COLO668 (cell line): ENCODE measurements at regions not wholly inside any gene's neighbourhood (a gene's known extent, or its start where the extent isn't known, plus 50 kb on each side); places are given as distances from the start of the nearest gene placed in this dataset.
A peak's percentile ranks its signal among the peaks of the same experiment; 100 is the strongest.
"Not testable (repeated sequence)": the region's sequence is repeated elsewhere in the genome, so short reads cannot be mapped to it uniquely, and the experiment has no call there.

Experiments used
- DNase-seq: peaks from one replicate; lab custom pipeline; 2025; ENCODE audit not compliant: unreplicated experiment; lab: John Stamatoyannopoulos, UW

DNA sequence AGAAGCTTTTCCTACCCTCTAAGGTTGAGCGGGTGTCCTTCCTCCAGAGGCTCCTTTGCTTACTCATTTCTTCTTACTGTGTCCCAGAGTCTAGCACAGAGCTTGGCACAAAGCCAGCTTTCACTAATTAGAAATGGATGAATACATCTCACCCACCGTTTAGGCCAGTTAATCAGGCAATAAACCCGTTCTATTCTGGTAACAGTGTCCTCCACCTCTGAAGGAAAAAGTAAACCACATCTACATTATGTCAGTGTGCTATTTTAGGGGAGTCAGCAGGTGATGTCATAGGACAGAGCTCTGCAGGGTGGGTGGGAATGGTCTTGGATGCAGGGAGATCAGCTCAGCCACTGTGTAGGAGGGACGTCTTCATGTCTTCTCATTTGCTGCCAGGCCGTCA is 109.2 kb downstream of the OSTF1 start:
- DNase-seq: no peak

DNA sequence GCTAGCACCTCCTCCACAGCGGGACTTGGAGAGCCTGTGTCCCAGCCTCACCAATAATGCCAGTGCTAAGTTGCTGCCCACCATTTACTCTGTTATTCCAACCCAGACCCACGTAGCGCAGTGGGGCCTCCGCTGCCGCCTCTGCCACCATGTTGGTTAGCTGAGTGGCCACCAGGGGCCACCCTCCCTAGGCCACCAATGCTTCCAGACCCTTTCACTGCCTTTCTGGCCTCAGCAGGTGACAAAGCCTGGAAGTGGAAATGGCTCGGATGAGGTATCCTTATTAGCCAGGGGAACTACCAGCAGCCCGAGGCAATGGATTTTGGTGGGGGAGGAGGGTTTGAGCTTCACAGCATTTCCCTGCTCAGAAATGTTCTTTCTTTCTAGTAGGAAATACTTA is 110.1 kb downstream of the OSTF1 start:
- DNase-seq: no peak

DNA sequence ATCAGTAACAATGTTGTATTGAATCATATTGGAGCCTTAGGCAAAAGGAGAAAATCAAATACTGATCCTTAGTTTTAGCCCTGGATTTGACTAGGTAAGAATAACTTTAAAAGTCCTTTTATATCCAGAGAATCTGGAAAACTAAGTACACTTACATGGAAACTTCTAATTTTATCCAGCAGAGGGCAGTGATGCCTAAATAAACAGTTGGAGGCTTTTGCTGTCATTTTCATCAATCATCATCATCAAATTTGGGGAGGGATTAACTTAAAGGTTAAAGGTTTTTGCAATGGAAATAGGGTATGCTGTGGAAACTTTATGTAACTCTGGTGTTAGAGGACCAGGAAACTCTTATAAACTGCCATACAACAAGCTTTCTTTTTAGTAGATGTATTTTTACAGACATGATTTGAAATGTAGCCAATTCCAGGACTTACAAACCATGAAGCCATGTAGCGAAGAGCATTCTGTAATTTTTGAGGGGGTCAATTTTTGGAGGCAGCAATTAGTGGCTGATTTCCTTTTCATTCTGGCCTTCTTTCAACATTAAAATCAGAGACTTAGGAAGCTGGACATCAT is 112.7 kb downstream of the OSTF1 start:
- no peak for DNase-seq

DNA sequence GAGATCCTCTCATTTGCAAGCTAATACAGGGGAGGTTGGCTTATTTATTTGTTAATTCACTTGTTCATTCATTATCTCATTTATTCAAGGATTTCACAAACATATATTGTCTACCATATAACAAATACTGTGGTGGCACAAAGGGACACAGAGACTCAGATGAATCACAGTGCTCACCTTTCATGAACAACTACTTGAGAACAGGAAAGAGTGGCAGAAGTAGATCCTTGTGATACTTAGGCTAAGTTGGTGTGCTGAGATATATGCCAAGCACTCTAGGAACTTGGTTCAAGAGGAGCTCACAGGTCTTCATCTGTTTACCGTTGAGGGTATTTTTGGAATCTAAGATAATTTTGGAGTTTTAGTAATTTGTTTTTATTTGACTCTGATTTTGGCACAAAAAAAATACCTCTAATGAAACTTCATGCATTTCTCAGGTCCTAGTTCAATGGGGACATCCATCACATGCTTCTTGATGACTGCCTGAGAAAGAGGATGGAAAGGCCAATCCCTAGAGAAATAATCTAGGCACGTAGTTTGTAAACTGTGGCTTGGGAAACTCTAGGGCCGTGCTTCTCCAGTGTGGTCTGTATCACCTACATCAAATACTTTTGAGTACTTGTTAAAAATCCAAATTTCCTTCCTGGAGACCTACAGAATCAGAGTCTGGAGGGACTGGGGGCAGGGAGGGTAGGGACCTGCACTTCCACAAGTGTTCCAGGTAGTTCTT is 113.3 kb downstream of the OSTF1 start:
- DNase-seq: no peak

DNA sequence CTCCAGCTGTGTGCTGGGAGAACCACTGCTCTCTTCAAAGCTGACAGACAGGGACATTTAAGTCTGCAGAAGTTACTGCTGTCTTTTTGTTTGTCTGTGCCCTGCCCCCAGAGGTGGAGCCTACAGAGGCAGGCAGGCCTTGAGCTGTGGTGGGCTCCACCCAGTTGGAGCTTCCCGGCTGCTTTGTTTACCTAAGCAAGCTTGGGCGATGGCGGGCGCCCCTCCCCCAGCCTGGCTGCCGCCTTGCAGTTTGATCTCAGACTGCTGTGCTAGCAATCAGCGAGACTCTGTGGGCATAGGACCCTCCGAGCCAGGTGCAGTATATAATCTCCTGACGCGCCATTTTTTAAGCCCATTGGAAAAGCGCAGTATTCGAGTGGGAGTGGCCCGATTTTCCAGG is 119.7 kb downstream of the OSTF1 start:
- not testable (repeated sequence) for DNase-seq

DNA sequence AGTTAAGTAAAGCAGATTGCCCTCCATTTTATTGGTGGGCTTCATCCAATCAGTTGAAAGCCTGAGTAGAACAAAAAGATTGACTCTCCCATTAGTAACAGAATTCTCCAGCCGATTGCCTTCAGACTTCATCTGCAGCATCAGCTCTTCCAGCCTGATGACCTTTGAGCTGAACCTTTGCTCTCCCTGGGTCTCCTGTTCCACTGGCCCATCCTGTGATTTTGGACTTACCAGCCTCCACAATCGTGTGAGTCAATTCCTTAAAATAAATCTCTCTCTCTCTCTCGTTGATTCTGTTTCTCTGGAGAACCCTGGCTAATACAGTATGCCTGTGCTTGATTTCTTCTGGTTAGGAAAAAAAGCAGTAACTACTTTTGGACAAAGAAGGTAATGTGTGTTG is 121.9 kb downstream of the OSTF1 start:
- no peak for DNase-seq

DNA sequence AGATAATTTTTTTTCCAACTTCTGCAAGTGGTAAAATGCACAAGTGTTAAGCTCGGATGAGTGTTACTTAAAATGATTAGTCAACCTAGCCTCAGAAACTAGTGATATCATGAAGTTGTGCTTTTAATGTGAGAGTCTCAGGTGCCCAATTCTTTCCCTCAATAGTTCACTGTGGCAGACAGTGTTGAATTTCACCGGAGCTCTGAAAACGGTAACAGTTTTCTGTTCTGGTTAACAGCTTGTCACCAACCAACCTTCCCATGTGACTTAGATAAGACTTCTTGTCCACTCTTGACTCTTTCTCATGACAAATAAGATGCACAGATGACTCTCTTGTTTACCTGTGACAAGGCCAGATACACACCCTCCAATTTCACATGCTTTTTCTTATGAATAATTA is 125.5 kb downstream of the OSTF1 start:
- no peak for DNase-seq

DNA sequence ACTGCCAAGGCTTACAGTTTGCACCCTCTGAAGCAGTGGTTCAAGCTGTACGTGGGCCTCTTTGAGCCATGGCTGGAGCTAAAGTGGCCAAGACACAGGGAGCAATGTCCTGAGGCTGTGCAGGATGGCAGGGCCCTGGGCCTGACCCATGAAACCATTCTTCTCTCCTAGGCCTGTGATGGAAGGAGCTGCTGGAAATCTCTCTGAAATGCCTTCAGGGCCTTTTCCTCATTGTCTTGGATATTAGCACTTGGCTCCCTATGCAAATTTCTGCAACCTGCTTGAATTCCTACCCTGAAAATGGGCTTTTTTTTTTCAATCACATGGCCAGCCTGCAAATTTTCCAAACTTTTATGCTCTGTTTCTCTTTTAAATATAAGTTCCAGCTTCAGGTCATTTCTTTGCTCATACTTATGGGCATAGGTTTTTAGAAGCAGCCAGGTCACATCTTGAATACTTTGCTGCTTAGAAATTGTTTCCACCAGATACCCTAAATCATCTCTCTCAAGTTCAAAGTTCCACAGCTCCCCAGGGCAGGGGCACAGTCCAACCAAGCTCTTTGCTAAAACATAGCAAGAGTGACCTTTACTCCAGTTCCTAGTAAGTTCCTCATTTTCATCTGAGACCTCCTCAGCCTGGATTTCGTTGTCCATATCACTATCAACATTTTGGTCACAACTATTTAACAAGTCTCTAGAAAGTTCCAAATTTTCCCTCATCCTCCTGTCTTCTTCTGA is 138.3 kb downstream of the OSTF1 start:
- no peak for DNase-seq

DNA sequence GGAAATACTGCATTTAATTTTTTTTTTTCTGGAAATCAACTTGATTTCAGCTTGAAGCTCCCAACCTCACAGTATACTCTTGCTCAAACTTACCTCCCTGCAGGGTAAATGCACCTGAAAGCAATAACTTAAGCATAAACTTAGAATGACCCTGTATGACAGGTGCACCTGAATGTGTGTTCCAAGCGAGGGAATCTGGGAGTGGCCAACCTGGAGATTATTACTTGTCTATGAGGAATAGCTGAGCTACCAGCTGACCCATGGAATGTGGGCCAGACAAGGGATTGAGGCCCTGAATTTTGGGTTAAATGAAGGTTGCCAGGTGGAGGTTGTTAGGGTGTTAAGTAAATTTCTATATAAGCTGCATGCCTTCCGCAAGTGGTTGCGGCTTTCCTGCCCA is 140.6 kb downstream of the OSTF1 start:
- DNase-seq: no peak

DNA sequence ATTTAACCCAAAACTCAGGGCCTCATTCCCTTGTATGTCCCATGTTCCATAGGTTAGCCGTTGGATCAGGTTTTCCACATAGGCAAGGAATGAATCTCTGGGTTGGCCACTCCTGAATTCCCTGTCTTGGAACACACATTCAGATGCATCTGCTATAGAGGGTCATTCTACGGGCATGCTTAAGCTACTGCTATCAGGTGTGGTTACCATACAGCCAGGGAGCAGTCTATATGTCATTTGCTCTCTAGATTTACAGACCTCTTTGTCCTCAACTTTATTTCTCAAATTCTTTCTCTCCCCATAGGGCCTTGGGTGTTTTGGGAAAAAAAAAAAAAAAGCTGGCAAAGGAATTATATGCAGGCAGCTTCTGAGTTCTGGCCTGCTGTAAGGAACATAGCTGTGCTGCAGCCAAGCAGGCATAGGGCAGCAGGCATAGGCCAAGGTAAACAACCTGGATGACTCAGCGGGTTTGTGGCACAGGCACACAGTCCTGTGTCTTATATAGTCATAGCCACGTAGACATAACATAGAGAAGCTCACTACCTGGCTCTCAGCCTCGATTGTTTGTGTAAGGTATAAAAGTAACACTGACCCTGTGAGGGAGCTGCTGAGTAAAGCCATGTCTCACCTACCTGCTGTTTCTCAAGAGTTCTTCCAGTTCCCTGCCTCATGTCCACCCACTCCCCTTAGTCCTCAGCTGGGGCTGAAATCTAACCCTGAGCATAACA is 141.5 kb downstream of the OSTF1 start:
- DNase-seq: no peak

DNA sequence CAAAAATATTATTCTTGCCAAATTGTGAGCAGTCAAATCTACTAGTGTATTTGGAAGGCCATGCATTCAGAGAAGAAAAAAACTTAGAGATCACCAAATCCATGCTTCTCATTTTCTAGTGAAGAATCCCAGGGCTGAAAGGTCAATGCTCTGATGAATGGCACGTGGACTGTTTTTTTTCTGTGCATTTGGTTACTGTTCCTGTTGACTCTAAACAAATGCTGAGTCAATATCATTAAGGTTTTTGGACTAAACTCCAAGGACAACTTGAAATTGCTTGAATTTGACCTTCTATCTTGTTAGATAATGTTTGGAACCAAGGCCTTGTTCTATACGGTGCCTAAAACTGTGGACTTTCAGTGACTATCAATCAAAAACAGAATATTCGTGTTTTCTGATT is 142.2 kb downstream of the OSTF1 start:
- DNase-seq: no peak

DNA sequence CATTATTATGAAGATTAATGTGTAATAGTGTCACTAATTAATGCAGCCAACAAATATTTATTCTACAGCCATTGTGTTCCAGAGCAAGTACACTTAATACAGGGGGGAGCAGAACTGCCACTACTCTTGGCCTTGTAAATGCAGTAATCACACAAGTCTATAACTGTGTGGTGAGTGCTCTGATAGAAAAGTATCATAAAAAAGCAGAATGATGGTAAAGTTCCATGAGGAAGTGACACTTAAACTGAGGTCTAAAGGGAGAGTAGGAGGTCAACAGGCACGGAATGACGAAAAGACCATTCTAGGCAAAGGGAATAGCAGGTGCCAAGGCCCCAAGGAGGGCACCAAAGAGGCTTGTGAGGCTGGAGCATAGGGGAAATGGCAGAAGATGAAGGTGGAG is 142.9 kb downstream of the OSTF1 start:
- DNase-seq: no peak

DNA sequence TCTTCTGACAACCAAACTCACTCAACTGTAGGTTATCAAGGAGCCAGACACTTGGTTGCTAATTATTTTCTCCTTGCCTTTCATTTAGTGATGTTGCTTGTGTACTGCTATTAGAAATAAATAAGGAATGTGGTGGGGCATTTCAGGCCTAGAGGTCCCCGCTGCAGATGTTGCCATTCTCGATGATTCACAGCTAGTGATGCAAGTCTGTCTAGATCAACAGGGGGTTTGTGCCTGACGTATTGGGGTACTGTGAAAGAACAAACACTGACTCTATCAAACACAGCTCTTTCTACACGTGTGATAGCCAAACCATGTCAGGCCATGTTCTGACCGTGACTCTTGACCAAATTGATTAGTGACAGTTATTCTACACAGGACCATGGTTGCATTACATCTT is 144.7 kb downstream of the OSTF1 start:
- DNase-seq: no peak

DNA sequence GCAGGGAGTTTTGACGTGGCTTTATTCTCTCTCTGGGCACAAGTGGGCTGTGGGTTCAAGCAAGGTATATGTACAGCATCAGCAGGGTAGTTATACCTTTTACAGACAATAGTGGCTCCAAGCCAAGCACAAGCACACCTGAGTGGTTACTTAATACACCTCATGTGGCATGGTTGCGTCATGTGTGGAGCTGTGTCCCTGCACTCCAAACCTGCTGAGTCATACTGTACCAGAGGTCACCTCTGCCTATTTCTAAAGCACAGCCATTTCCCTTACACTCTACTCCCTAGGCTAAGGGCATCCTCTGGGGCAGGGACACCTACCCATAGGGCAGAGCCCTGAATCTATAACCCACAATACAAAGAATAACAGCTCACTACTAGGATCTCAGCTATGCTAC is 147.3 kb downstream of the OSTF1 start:
- DNase-seq: no peak

DNA sequence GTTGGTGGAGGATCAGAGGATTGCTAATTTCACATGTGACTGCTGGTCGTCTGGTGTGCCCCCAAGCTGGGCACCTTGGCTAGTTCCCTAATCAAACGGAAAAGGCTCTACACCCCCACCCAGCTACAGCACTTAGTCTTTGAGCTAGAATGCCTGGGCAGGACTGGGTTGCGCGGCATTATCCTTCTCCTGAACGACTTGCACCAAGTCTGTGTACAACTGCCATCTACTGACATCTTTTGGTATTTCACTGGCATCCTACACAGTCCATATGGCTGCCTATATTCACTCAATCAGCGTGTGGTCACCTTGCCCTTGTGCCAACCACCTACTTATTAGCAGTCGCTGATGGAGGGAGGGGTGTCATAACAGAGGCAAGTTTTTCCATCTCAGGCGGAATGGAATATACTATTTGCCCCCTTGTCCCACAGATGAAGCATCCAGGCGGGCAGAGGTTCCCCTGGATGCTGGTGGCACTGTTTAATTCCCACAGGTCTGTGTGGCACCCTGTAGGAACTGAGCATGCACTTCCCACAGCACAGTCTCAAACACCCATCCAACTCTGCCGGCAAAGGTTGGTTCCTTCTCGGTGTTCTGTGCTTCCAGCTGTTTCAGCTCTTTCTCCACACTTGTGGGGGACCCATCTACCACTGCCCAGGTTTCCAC is 150.1 kb downstream of the OSTF1 start:
- peak; percentile 31 for DNase-seq

DNA sequence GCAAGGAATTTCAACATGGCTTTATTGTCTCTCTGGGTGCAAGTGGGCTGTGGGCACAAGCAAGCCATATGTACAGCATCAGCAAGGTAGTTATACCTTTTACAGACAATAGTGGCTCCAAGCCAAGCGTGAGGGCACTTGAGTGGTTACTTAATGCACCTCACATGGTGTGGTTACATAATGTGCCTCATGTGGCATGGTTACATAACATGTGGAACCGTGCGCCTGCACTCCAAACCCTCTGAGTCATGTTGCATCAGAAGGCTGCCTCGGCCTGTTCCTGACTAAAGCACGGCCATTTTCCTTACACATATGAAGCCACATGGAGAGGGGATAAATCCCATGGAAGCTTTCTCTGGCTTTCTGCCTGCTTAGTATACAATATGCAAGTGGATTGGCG is 150.9 kb downstream of the OSTF1 start:
- DNase-seq: peak; percentile 15

DNA sequence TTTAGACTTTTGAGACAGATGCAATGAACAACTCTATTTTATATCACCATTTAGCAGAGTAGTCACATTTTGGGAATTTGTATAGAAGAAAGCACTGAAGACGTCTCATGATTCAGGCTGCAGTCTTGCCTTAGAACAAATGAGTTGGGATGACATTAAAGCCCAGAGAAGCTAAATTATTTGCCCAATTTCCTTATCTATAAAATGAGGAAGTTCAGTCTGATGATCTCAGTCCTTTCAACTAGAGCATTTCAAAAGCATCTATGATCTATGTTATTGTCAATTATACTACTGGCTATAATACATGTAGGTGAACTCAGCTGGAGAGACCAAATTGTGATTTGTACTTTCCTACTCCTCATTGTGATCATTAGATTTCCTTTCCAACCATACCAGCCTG is 154.1 kb downstream of the OSTF1 start:
- no peak for DNase-seq

DNA sequence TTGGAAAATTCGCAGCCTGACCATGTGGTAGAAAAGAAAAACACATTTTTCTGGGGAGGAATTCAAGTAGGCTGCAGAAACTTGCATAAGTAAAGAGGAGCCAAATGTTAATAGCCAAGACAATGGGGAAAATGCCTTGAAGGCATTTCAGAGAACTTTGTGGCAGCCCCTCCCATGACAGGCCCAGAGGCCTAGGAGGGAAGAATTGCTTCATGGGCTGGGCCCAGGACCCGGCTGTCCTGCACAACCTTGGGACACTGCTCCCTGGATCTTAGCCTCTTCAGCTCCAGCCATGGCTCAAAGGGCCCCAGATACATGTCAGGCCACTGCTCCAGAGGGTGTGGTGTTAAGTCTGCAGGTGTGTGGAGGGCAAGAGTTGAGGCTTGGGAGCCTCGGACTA is 158.6 kb downstream of the OSTF1 start:
- DNase-seq: no peak

DNA sequence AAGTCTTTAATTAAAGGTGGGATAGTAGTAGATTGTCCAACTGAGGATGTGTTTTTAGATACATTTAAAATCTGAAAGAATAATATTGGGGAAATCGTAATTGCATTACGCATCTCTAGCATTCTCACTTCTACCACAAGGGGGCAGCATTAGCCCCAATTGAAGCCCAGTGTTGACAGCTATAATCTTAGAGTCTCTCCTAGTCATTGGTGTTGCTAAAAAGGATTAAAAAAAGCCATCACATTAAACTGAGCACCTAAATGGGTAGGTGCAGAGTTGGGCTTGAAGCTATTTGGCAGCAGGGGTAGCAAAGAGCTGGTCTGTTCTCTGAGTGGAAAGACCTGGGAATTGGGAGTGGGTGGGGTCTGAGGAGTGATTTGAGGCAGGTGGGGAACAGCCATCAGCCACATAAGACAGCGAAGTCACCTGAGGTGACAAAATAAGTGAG is 177.2 kb downstream of the OSTF1 start:
- DNase-seq: peak; percentile 27

DNA sequence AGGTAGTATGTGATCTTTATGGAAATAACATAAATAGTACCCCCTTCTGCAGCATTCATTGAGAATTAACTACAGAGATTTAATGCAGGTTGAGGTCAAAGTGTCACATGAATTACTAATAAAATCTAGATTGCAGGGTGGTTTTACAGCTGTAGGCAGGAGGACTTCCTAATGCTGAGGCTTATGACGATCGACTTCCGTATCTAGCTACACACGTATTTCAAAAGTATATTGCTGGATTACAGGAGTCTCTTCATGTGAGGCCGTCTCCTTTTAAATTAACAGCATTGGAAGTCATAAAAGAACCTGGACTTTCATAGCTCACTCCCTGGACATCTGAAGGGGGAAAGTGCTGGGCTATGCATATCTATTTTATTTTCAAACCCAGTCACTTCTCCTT is 180.9 kb downstream of the OSTF1 start:
- DNase-seq: no peak

DNA sequence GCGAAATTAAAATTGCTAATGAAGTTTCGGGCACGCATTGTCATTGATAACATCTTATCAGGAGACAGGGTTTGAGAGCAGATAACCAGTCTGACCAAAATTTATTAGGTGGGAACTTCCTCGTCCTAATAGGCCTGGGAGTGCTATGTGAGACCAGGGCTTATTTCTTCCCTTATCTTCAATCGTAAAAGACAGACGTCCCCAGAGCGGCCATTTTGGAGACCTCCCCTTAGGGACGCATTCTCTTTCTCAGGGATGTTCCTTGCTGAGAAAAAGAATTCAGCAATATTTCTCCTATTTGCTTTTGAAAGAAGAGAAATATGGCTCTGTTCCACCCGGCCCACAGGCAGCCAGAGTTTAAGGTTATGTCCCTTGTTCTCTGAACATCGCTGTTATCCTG is 184.7 kb downstream of the OSTF1 start:
- DNase-seq: not testable (repeated sequence)
